ENCODE measurements at regions not wholly inside any gene's neighbourhood (a gene's known extent, or its start where the extent isn't known, plus 50 kb on each side); places are given as distances from the start of the nearest gene placed in this dataset.

GRCh38 chr5:158275511-158275910 is 416.6 kb upstream of the CLINT1 start:
- no peak for DNase-seq
- intact Hi-C loops (cut with DNase I; ENCODE audit: low total_unique reads) = no loop called here
- in situ Hi-C loops (cut with MboI; ENCODE audit: low sequenced_read_pairs in 4 of 4) = no loop called here

GRCh38 chr5:158273035-158273434 is 414.1 kb upstream of the CLINT1 start:
- intact Hi-C loops (cut with DNase I; ENCODE audit: low total_unique reads) = no loop called here
- TF ChIP-seq POLR2A (IDR thresholded peaks at IDR 0.05) = no peak

More at GRCh38 chr5:158275511-158275910, 416.6 kb upstream of the CLINT1 start:
- Histone ChIP-seq H3K36me3 (no peaks in the 10 kb centered on the region), H3K27ac (no peak overlapping the region), H3K9me3 (no peaks in the 10 kb centered on the region), H3K4me3 (no peak overlapping the region), H3K27me3 (no peaks in the 10 kb centered on the region), H3K4me1 (no peaks in the 10 kb centered on the region)
- no peak for TF ChIP-seq POLR2A (IDR thresholded peaks at IDR 0.05)
- TF ChIP-seq, protein P1, sequence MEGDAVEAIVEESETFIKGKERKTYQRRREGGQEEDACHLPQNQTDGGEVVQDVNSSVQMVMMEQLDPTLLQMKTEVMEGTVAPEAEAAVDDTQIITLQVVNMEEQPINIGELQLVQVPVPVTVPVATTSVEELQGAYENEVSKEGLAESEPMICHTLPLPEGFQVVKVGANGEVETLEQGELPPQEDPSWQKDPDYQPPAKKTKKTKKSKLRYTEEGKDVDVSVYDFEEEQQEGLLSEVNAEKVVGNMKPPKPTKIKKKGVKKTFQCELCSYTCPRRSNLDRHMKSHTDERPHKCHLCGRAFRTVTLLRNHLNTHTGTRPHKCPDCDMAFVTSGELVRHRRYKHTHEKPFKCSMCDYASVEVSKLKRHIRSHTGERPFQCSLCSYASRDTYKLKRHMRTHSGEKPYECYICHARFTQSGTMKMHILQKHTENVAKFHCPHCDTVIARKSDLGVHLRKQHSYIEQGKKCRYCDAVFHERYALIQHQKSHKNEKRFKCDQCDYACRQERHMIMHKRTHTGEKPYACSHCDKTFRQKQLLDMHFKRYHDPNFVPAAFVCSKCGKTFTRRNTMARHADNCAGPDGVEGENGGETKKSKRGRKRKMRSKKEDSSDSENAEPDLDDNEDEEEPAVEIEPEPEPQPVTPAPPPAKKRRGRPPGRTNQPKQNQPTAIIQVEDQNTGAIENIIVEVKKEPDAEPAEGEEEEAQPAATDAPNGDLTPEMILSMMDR (IDR thresholded peaks at IDR 0.05 in 4 of 5, conservative IDR thresholded peaks at IDR 0.05 in 1 of 5) = no peak
- ATAC-seq = no peak

GRCh38 chr5:158272409-158272808 is 413.5 kb upstream of the CLINT1 start:
- TF ChIP-seq, protein P1 (IDR thresholded peaks at IDR 0.05 in 4 of 5, conservative IDR thresholded peaks at IDR 0.05 in 1 of 5) = no peak
- no peak for TF ChIP-seq POLR2A (IDR thresholded peaks at IDR 0.05)
- no peaks in the 10 kb centered on the region for H3K4me1 ChIP-seq
- H3K27me3 ChIP-seq = no peaks in the 10 kb centered on the region
- H3K4me3 ChIP-seq = no peak overlapping the region
- DNase-seq (no peak), ATAC-seq (no peak)
- no peaks in the 10 kb centered on the region for H3K9me3 ChIP-seq
- intact Hi-C loops (cut with DNase I; ENCODE audit: low total_unique reads) = no loop called here
- in situ Hi-C loops (cut with MboI; ENCODE audit: low sequenced_read_pairs in 4 of 4) = no loop called here
- H3K36me3 ChIP-seq = no peaks in the 10 kb centered on the region
- no peak overlapping the region for H3K27ac ChIP-seq

More at GRCh38 chr5:158273035-158273434, 414.1 kb upstream of the CLINT1 start:
- H3K27ac ChIP-seq = no peak overlapping the region
- no peaks in the 10 kb centered on the region for H3K4me1 ChIP-seq
- in situ Hi-C loops (cut with MboI; ENCODE audit: low sequenced_read_pairs in 4 of 4) = no loop called here
- H3K4me3 ChIP-seq = no peak overlapping the region
- H3K9me3 ChIP-seq = no peaks in the 10 kb centered on the region
- DNase-seq = no peak
- H3K36me3 ChIP-seq = no peaks in the 10 kb centered on the region
- ATAC-seq = no peak
- H3K27me3 ChIP-seq = no peaks in the 10 kb centered on the region

GRCh38 chr5:158270996-158271554 is 412.1 kb upstream of the CLINT1 start:
- no peak for DNase-seq

DNA sequence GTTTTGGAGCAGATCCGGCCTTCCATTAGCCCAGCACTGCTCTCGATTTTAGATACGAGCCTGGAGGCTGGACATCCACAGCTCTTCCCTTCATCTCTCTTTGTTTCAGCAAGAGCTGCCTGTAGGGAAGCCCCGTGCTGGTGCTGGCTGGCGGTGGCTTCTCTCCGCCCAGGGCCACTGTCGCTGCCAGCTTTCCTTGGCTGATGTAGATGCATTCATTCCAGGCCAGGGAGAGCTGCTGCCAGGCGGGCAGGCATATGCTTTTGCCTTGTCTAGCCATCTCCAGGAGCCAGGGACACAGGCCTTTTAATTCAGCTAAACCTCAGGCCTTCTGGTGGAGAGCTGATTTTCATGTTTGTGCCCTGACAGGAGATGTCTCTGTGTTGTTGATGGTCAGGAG is 409.3 kb upstream of the CLINT1 start:
- no peak overlapping the region for H3K4me3 ChIP-seq
- in situ Hi-C loops (cut with MboI; ENCODE audit: low sequenced_read_pairs in 4 of 4) (no loop called here), intact Hi-C loops (cut with DNase I; ENCODE audit: low total_unique reads) (no loop called here)
- TF ChIP-seq, protein P1 (IDR thresholded peaks at IDR 0.05 in 4 of 5, conservative IDR thresholded peaks at IDR 0.05 in 1 of 5) = no peak
- TF ChIP-seq POLR2A (IDR thresholded peaks at IDR 0.05) = no peak
- H3K36me3 ChIP-seq = no peaks in the 10 kb centered on the region
- no peaks in the 10 kb centered on the region for H3K27me3 ChIP-seq
- H3K9me3 ChIP-seq = no peaks in the 10 kb centered on the region
- no peak for ATAC-seq
- no peaks in the 10 kb centered on the region for H3K4me1 ChIP-seq
- no peak for DNase-seq
- no peak overlapping the region for H3K27ac ChIP-seq

More at GRCh38 chr5:158270996-158271554, 412.1 kb upstream of the CLINT1 start:
- ATAC-seq = no peak
- no peaks in the 10 kb centered on the region for H3K4me1 ChIP-seq
- H3K9me3 ChIP-seq = no peaks in the 10 kb centered on the region
- no peaks in the 10 kb centered on the region for H3K27me3 ChIP-seq
- in situ Hi-C loops (cut with MboI; ENCODE audit: low sequenced_read_pairs in 4 of 4) = no loop called here
- H3K36me3 ChIP-seq = no peaks in the 10 kb centered on the region
- TF ChIP-seq, protein P1 (IDR thresholded peaks at IDR 0.05 in 4 of 5, conservative IDR thresholded peaks at IDR 0.05 in 1 of 5) = no peak
- TF ChIP-seq POLR2A (IDR thresholded peaks at IDR 0.05) = no peak
- intact Hi-C loops (cut with DNase I; ENCODE audit: low total_unique reads) = no loop called here
- no peak overlapping the region for H3K4me3 ChIP-seq
- no peak overlapping the region for H3K27ac ChIP-seq

All from gastrocnemius medialis (tissue), 4 donors.